Smooth muscle cell (in vitro differentiated cells): ENCODE measurements at regions not wholly inside any gene's neighbourhood (a gene's known extent, or its start where the extent isn't known, plus 50 kb on each side); places are given as distances from the start of the nearest gene placed in this dataset.

ENCODE experiments used
- DNase-seq: peaks from one replicate; lab custom pipeline; 2025; ENCODE audit not compliant: unreplicated experiment; lab: John Stamatoyannopoulos, UW
- H2AFZ ChIP-seq: fragments of 200-600 bp; sonication (generic); 2 replicates; pipeline ENCODE4 v1.6.0; 2016; ENCODE audit warnings: antibody characterized with exemption, low read depth, mild to moderate bottlenecking
- H3F3A ChIP-seq: fragments of 200-600 bp; sonication (generic); 2 replicates; pipeline ENCODE4 v1.6.0; 2017; ENCODE audit warnings: antibody characterized with exemption, low read depth
- H3K27ac ChIP-seq: fragments of 200-600 bp; sonication (generic); 2 replicates; pipeline ENCODE4 v1.5.1; 2016; ENCODE audit warnings: low read depth, mild to moderate bottlenecking
- H3K27me3 ChIP-seq: fragments of 200-600 bp; sonication (generic); 2 replicates; pipeline ENCODE4 v1.6.1; 2016; ENCODE audit warnings: low read depth, mild to moderate bottlenecking
- H3K36me3 ChIP-seq: fragments of 200-600 bp; sonication (generic); 2 replicates; pipeline ENCODE4 v1.5.1; 2016; ENCODE audit warnings: low read depth
- H3K4me1 ChIP-seq: fragments of 200-600 bp; sonication (generic); 2 replicates; pipeline ENCODE4 v1.5.1; 2016; ENCODE audit warnings: low read depth
- H3K4me2 ChIP-seq: fragments of 200-600 bp; sonication (generic); 2 replicates; pipeline ENCODE4 v1.6.0; 2016; ENCODE audit warnings: mild to moderate bottlenecking
- H3K4me3 ChIP-seq: fragments of 200-600 bp; sonication (generic); 2 replicates; pipeline ENCODE4 v1.5.1; 2016; ENCODE audit warnings: mild to moderate bottlenecking
- H3K79me2 ChIP-seq: fragments of 200-600 bp; sonication (generic); 2 replicates; pipeline ENCODE4 v1.6.0; 2016; ENCODE audit warnings: low read depth, mild to moderate bottlenecking
- H3K9ac ChIP-seq: fragments of 200-600 bp; sonication (generic); 2 replicates; pipeline ENCODE4 v1.6.0; 2016; ENCODE audit warnings: low read depth
- H3K9me3 ChIP-seq: fragments of 200-600 bp; sonication (generic); replicated peaks from 2 replicates; pipeline ENCODE4 v1.5.1; 2016; ENCODE audit warnings: low read depth
- H4K20me1 ChIP-seq: fragments of 200-600 bp; sonication (generic); 2 replicates; pipeline ENCODE4 v1.6.0; 2016; ENCODE audit warnings: low read depth
- WGBS: methylation state at CpG from one replicate; pipeline ENCODE4 v1.1.7; 2016; ENCODE audit warnings: low lambda C conversion rate; 5-methylcytosine and 5-hydroxymethylcytosine counted together
- TF ChIP-seq, protein P1 (sequence below): fragments of 200-600 bp; sonication (generic); IDR thresholded peaks from 2 replicates; pipeline ENCODE4 v1.5.1; 2017; ENCODE audit warnings: borderline replicate concordance, mild to moderate bottlenecking, antibody characterized with exemption; ENCODE audit not compliant: insufficient read depth, poor library complexity, severe bottlenecking

DNA sequence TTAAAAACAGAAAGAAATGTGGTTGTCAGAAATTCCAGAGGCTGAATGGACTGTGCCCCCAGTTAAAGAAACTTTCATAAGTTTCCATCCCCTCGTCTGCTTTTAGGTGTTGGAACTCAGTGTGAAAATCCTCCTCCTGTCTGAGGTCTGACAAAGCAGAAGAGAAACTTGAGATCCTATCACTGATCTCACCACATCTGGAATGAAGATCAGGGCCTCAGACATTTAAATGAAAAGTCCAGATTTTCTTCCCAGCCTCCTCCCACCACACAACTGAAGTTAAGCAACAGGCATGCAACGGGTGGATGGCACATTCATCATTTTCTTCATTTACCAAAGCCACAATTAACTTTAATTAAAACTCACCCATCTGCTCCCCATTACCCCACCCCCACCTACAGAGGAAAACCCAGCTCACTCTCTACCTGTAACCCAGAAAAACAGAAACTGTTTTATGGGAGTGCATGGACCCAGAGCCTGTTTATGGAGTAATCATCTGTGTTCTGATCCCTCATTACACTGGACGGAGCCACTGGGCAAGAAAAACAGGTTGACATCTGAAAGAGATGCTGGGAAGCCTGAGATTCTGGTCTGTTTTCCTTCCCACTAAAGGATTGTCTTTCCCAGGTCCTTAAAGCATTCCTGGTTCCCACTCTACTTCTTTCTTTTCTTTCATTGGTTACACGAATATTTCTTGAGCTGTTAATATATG is 58.1 kb upstream of the HOPX start:
- TF ChIP-seq, protein P1, sequence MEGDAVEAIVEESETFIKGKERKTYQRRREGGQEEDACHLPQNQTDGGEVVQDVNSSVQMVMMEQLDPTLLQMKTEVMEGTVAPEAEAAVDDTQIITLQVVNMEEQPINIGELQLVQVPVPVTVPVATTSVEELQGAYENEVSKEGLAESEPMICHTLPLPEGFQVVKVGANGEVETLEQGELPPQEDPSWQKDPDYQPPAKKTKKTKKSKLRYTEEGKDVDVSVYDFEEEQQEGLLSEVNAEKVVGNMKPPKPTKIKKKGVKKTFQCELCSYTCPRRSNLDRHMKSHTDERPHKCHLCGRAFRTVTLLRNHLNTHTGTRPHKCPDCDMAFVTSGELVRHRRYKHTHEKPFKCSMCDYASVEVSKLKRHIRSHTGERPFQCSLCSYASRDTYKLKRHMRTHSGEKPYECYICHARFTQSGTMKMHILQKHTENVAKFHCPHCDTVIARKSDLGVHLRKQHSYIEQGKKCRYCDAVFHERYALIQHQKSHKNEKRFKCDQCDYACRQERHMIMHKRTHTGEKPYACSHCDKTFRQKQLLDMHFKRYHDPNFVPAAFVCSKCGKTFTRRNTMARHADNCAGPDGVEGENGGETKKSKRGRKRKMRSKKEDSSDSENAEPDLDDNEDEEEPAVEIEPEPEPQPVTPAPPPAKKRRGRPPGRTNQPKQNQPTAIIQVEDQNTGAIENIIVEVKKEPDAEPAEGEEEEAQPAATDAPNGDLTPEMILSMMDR: no peak
- no peaks in the 10 kb centered on the region for H3K9me3 ChIP-seq
- no peaks in the 10 kb centered on the region for H3K79me2 ChIP-seq
- no peak for DNase-seq
- H2AFZ ChIP-seq: peak overlapping the region; percentile 10
- H3K4me2 ChIP-seq: peak overlapping the region; percentile 33
- no peak overlapping the region for H3K4me3 ChIP-seq
- H3K4me1 ChIP-seq: no peaks in the 10 kb centered on the region
- H3F3A ChIP-seq: peaks cover 13% of the 10 kb centered on the region
- WGBS: 34% methylated on average over 4 of the region's 4 CpGs
- H4K20me1 ChIP-seq: no peaks in the 10 kb centered on the region
- H3K27ac ChIP-seq: peak overlapping the region; percentile 10
- no peaks in the 10 kb centered on the region for H3K36me3 ChIP-seq
- H3K27me3 ChIP-seq: no peaks in the 10 kb centered on the region
- H3K9ac ChIP-seq: no peak overlapping the region

- Histone ChIP-seq H3K9ac (no peak overlapping the region), H3K27me3 (no peaks in the 10 kb centered on the region), H3F3A (peaks cover 5% of the 10 kb centered on the region), H3K9me3 (no peaks in the 10 kb centered on the region), H3K4me3 (no peak overlapping the region), H3K36me3 (no peaks in the 10 kb centered on the region), H4K20me1 (no peaks in the 10 kb centered on the region), H3K27ac (no peak overlapping the region), H2AFZ (no peak overlapping the region), H3K79me2 (no peaks in the 10 kb centered on the region), H3K4me1 (no peaks in the 10 kb centered on the region), H3K4me2 (no peak overlapping the region)
- TF ChIP-seq, protein P1: no peak
- WGBS: 96% methylated on average over 8 of the region's 8 CpGs
- DNase-seq: no peak
Measured at GRCh38 chr4:56737666-56738065, 56.6 kb upstream of the HOPX start.

DNA sequence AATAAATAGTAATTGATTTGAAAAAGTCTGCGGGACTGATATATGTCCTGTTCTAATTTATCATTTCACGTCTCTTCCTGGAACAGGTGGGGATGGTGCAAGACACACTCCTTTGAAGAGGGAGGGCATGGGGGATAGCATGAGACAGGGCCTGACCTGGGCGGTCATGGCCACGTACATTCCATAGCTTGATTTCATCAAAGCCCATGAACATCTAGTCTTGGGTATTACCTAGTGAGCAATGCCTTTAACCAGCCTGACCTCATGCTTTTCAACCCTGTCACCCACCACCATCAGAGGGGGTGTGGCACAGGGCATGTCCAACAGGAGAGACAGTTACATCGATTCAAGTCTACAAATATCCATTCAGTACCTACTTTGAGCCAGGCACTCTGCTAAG is 52.3 kb upstream of the HOPX start:
- no peak overlapping the region for H3K9ac ChIP-seq
- no peaks in the 10 kb centered on the region for H3K36me3 ChIP-seq
- H3K27me3 ChIP-seq: no peaks in the 10 kb centered on the region
- H3K27ac ChIP-seq: no peak overlapping the region
- H2AFZ ChIP-seq: no peak overlapping the region
- no peak for DNase-seq
- H3K4me1 ChIP-seq: no peaks in the 10 kb centered on the region
- H3K4me2 ChIP-seq: no peak overlapping the region
- no peaks in the 10 kb centered on the region for H3K79me2 ChIP-seq
- H3F3A ChIP-seq: peaks cover 3% of the 10 kb centered on the region
- H3K4me3 ChIP-seq: no peak overlapping the region
- H3K9me3 ChIP-seq: no peaks in the 10 kb centered on the region
- WGBS: 90% methylated on average over 5 of the region's 5 CpGs
- H4K20me1 ChIP-seq: no peaks in the 10 kb centered on the region
- TF ChIP-seq, protein P1: no peak

- WGBS: 60% methylated on average over 3 of the region's 3 CpGs
- Histone ChIP-seq H3K9me3 (no peaks in the 10 kb centered on the region), H2AFZ (peak overlapping the region; percentile 52), H3K4me3 (no peak overlapping the region), H3F3A (peaks cover 3% of the 10 kb centered on the region), H3K9ac (no peak overlapping the region), H3K27me3 (no peaks in the 10 kb centered on the region), H3K36me3 (no peaks in the 10 kb centered on the region), H3K4me2 (peak overlapping the region; percentile 17), H3K27ac (no peak overlapping the region), H3K4me1 (no peaks in the 10 kb centered on the region), H3K79me2 (no peaks in the 10 kb centered on the region), H4K20me1 (no peaks in the 10 kb centered on the region)
- TF ChIP-seq, protein P1: no peak
- no peak for DNase-seq
Measured at GRCh38 chr4:56732301-56732700, 51.2 kb upstream of the HOPX start.
